ENCODE measurements at regions not wholly inside any gene's neighbourhood (a gene's known extent, or its start where the extent isn't known, plus 50 kb on each side); places are given as distances from the start of the nearest gene placed in this dataset.

DNA sequence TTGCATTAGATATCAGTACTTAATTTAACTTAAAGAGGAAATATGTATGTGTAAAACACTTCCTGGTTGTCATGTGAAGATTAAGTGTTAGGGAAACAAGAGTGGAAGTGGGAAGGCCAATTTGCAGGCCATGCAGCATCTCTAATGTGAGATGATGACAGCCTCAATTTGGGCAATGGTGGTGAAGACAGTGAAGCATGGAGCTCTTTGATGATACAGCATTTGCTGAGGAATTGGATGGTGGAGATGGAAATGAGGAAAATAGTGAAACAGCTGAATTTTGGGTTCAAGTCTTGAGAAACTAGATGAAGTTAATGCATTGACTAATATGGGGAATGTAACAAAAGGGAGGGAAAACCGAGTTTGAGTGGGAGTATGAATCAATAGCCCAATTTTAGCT lies 231.7 kb upstream of the MIR17HG start:
- TF ChIP-seq EZH2 (IDR thresholded peaks at IDR 0.05) (no peak), POLR2AphosphoS5 (IDR thresholded peaks at IDR 0.05; ENCODE audit: borderline replicate concordance, low read depth, low read length) (no peak), FOXP2 (optimal IDR thresholded peaks at IDR 0.05; ENCODE audit: control extremely low read depth, extremely low read length, insufficient read depth) (no peak)
